ENCODE measurements at regions not wholly inside any gene's neighbourhood (a gene's known extent, or its start where the extent isn't known, plus 50 kb on each side); places are given as distances from the start of the nearest gene placed in this dataset.

DNA sequence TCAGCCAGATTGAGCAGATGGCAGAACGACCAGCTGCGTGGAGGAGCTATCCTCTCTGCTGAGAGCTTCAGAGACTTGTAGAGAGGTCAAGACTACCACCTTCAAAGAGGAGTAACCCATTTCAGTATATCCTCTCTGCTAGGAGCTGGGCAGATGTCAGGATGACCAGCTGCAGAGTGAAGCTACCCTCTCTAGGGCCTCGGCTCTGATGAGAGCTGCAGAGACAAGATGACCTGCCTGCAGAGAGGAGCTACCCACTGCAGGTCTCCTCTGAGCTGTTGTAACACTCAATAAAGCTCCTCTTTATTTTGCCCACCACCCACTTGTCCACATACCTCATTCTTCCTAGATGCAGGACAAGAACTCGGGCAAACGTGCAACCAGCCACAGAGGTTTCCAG lies 1522.7 kb downstream of the OTOL1 start:
- TF ChIP-seq, protein P1, sequence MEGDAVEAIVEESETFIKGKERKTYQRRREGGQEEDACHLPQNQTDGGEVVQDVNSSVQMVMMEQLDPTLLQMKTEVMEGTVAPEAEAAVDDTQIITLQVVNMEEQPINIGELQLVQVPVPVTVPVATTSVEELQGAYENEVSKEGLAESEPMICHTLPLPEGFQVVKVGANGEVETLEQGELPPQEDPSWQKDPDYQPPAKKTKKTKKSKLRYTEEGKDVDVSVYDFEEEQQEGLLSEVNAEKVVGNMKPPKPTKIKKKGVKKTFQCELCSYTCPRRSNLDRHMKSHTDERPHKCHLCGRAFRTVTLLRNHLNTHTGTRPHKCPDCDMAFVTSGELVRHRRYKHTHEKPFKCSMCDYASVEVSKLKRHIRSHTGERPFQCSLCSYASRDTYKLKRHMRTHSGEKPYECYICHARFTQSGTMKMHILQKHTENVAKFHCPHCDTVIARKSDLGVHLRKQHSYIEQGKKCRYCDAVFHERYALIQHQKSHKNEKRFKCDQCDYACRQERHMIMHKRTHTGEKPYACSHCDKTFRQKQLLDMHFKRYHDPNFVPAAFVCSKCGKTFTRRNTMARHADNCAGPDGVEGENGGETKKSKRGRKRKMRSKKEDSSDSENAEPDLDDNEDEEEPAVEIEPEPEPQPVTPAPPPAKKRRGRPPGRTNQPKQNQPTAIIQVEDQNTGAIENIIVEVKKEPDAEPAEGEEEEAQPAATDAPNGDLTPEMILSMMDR (IDR thresholded peaks at IDR 0.05; ENCODE audit: extremely low read depth, low read depth, low read length) = no peak
- Histone ChIP-seq H4K20me1 (ENCODE audit: insufficient read depth, low read length) (no peaks in the 10 kb centered on the region), H3K4me3 (ENCODE audit: insufficient read depth, low read length) (no peak overlapping the region), H3K9me3 (ENCODE audit: low read depth, low read length) (no peaks in the 10 kb centered on the region), H3K79me2 (ENCODE audit: insufficient read depth, low read length) (no peaks in the 10 kb centered on the region), H3K36me3 (ENCODE audit: insufficient read depth, low read length) (no peaks in the 10 kb centered on the region), H2AFZ (ENCODE audit: low read length) (no peak overlapping the region), H3K27me3 (ENCODE audit: insufficient read depth, low read length) (no peaks in the 10 kb centered on the region), H3K4me1 (ENCODE audit: insufficient read depth, low read length) (no peaks in the 10 kb centered on the region), H3K4me2 (ENCODE audit: insufficient read depth, low read length) (no peak overlapping the region), H3K27ac (ENCODE audit: low read depth, low read length) (no peak overlapping the region)
- no peak for DNase-seq (ENCODE audit: insufficient read length, low spot score, missing footprints)

DNA sequence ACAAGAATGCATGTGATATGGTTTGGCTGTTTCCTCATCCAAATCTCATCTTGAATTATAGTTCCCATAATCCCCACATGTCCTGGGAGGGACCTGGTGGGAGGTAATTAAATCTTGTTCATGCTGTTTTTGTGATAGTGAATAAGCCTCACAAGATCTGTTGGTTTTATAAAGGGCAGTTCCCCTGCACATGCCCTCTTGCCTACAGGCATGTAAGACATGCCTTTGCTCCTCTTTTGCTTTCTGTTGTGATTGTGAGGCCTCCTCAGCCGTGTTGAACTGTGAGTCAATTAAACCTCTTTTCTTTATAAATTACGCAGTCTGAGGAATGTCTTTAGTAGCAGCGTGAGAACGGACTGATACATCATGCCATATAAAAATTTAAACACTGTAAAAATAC lies 1537.0 kb downstream of the OTOL1 start:
- Histone ChIP-seq H2AFZ (ENCODE audit: low read length) (no peak overlapping the region), H3K27ac (ENCODE audit: low read depth, low read length) (no peak overlapping the region), H4K20me1 (ENCODE audit: insufficient read depth, low read length) (no peaks in the 10 kb centered on the region), H3K79me2 (ENCODE audit: insufficient read depth, low read length) (no peaks in the 10 kb centered on the region), H3K4me2 (ENCODE audit: insufficient read depth, low read length) (no peak overlapping the region), H3K27me3 (ENCODE audit: insufficient read depth, low read length) (no peaks in the 10 kb centered on the region), H3K36me3 (ENCODE audit: insufficient read depth, low read length) (no peaks in the 10 kb centered on the region), H3K4me1 (ENCODE audit: insufficient read depth, low read length) (no peaks in the 10 kb centered on the region), H3K4me3 (ENCODE audit: insufficient read depth, low read length) (no peak overlapping the region), H3K9me3 (ENCODE audit: low read depth, low read length) (peaks cover 2% of the 10 kb centered on the region)
- TF ChIP-seq, protein P1 (IDR thresholded peaks at IDR 0.05; ENCODE audit: extremely low read depth, low read depth, low read length) = no peak
- DNase-seq (ENCODE audit: insufficient read length, low spot score, missing footprints) = no peak

DNA sequence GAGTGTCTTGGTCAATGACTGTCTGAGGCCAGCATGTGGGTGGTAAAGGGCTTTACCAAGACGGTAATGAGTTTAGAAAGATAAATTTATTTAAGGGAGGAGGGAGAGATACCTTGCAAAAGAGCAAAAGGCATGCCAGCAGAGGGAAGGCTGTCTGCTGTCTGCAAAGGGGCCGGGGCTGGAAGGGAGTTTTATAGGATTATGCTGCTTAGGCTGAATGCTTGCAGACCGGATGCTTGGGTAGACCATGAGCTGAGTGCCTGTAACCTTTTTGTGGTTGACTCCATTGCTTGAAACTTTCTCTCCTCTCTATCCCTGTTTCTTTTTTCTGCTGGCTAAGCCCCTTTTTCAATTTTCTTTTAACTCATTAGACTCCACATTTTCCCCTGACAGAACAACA lies 1543.0 kb downstream of the OTOL1 start:
- Histone ChIP-seq H3K79me2 (ENCODE audit: insufficient read depth, low read length) (no peaks in the 10 kb centered on the region), H2AFZ (ENCODE audit: low read length) (no peak overlapping the region), H3K27me3 (ENCODE audit: insufficient read depth, low read length) (no peaks in the 10 kb centered on the region), H4K20me1 (ENCODE audit: insufficient read depth, low read length) (no peaks in the 10 kb centered on the region), H3K4me1 (ENCODE audit: insufficient read depth, low read length) (no peaks in the 10 kb centered on the region), H3K27ac (ENCODE audit: low read depth, low read length) (no peak overlapping the region), H3K4me3 (ENCODE audit: insufficient read depth, low read length) (no peak overlapping the region), H3K4me2 (ENCODE audit: insufficient read depth, low read length) (no peak overlapping the region), H3K9me3 (ENCODE audit: low read depth, low read length) (no peaks in the 10 kb centered on the region), H3K36me3 (ENCODE audit: insufficient read depth, low read length) (no peaks in the 10 kb centered on the region)
- no peak for DNase-seq (ENCODE audit: insufficient read length, low spot score, missing footprints)
- TF ChIP-seq, protein P1 (IDR thresholded peaks at IDR 0.05; ENCODE audit: extremely low read depth, low read depth, low read length) = no peak

DNA sequence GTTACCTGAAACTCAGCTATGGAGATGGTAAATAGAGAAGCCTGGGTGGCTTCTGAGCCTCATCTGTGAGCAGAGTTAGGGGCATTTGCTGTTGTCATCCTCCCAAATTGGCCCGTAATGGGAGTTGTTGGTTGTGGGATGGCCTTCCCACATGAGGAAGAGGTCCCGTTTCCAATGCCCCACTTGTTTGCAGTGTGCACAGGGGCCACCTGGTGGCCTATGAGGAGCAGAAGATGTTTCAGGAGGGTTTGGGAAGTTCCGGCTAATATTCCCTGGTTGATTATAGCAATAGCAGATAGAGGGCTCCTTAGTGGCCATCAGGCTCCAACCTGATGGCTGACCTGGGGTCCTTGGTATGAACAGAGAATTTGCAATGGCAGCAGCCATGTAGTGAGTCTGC lies 1546.5 kb downstream of the OTOL1 start:
- H3K4me1 ChIP-seq (ENCODE audit: insufficient read depth, low read length) = no peaks in the 10 kb centered on the region
- H4K20me1 ChIP-seq (ENCODE audit: insufficient read depth, low read length) = no peaks in the 10 kb centered on the region
- TF ChIP-seq, protein P1 (IDR thresholded peaks at IDR 0.05; ENCODE audit: extremely low read depth, low read depth, low read length) = peak; percentile 22
- H3K4me2 ChIP-seq (ENCODE audit: insufficient read depth, low read length) = no peak overlapping the region
- H3K4me3 ChIP-seq (ENCODE audit: insufficient read depth, low read length) = no peak overlapping the region
- no peak overlapping the region for H2AFZ ChIP-seq (ENCODE audit: low read length)
- H3K27ac ChIP-seq (ENCODE audit: low read depth, low read length) = no peak overlapping the region
- no peaks in the 10 kb centered on the region for H3K79me2 ChIP-seq (ENCODE audit: insufficient read depth, low read length)
- DNase-seq (ENCODE audit: insufficient read length, low spot score, missing footprints) = peak; percentile 72
- H3K27me3 ChIP-seq (ENCODE audit: insufficient read depth, low read length) = no peaks in the 10 kb centered on the region
- H3K36me3 ChIP-seq (ENCODE audit: insufficient read depth, low read length) = no peaks in the 10 kb centered on the region
- no peaks in the 10 kb centered on the region for H3K9me3 ChIP-seq (ENCODE audit: low read depth, low read length)

All from osteoblast (primary cell).